Naive thymus-derived CD4-positive, alpha-beta T cell (primary cell): ENCODE measurements at regions not wholly inside any gene's neighbourhood (a gene's known extent, or its start where the extent isn't known, plus 50 kb on each side); places are given as distances from the start of the nearest gene placed in this dataset.
"Not testable (repeated sequence)": the region's sequence is repeated elsewhere in the genome, so short reads cannot be mapped to it uniquely, and the experiment has no call there.

Source experiments
- ATAC-seq: fragments of 150-1000 bp; cut with Tn5 transposase; 2 replicates; pipeline ENCODE4 v1.10.0; 2021; ENCODE audit warnings: mild to moderate bottlenecking, moderate library complexity
- CTCF ChIA-PET: fragments of 350-600 bp; sonication (Branson Sonifier 250); formaldehyde crosslinking; loops from one replicate; lab custom pipeline; 2021; ENCODE audit warnings: antibody characterized with exemption; lab: Charles Lee
- POLR2A ChIA-PET: fragments of 350-600 bp; sonication (Branson Sonifier 250); formaldehyde crosslinking; loops from one replicate; lab custom pipeline; 2021; ENCODE audit warnings: antibody characterized with exemption, inconsistent platforms; lab: Charles Lee
- DNase-seq, 9 donors: peaks; one replicate each; pipeline versions ENCODE4 v3.0.0 to v3.0.0-alpha.2; 2020 to 2022; ENCODE audit warnings: mixed read lengths in 1 of 9
- H3K27ac ChIP-seq: one replicate; pipeline ENCODE4 v1.7.0; 2013; ENCODE audit warnings: mild to moderate bottlenecking, low read depth, low read length, moderate library complexity
- H3K27me3 ChIP-seq, 2 donors: one replicate each; pipeline ENCODE4 v1.7.0; 2013; ENCODE audit warnings: low read length in 2 of 2, mild to moderate bottlenecking in 2 of 2, moderate library complexity in 2 of 2; ENCODE audit not compliant: control insufficient read depth in 2 of 2, insufficient read depth in 2 of 2
- H3K36me3 ChIP-seq, 3 experiments: 1 replicate in 2 of 3; 2 replicates in 1 of 3; pipeline ENCODE4 v1.7.0; 2013; ENCODE audit warnings: low read length in 3 of 3, mild to moderate bottlenecking in 3 of 3, moderate library complexity in 1 of 3; ENCODE audit not compliant: insufficient read depth in 3 of 3, control insufficient read depth in 2 of 3
- H3K4me1 ChIP-seq, 2 donors: one replicate each; pipeline ENCODE4 v1.7.0; 2013; ENCODE audit warnings: low read length in 2 of 2, mild to moderate bottlenecking in 2 of 2, moderate library complexity in 1 of 2; ENCODE audit not compliant: control insufficient read depth in 2 of 2, insufficient read depth in 2 of 2
- H3K4me3 ChIP-seq: 2 replicates; pipeline ENCODE4 v1.7.0; 2013; ENCODE audit warnings: mild to moderate bottlenecking, low read length
- H3K9me3 ChIP-seq, 3 experiments: 1 replicate in 2 of 3; 2 replicates in 1 of 3; pipeline ENCODE4 v1.7.0; 2013; ENCODE audit warnings: low read length in 3 of 3; ENCODE audit not compliant: control insufficient read depth in 2 of 3
- H3K27ac Mint-ChIP-seq, 9 donors: one replicate each; pipeline ENCODE4 v1.8.0; 2020 to 2022; ENCODE audit warnings: mixed read lengths in 9 of 9, mild to moderate bottlenecking in 8 of 9, moderate library complexity in 5 of 9, inconsistent platforms in 2 of 9
- H3K27me3 Mint-ChIP-seq, 5 donors: one replicate each; pipeline ENCODE4 v1.8.0; 2021 to 2022; ENCODE audit warnings: mixed read lengths in 5 of 5, mild to moderate bottlenecking in 1 of 5
- H3K36me3 Mint-ChIP-seq, 5 donors: one replicate each; pipeline ENCODE4 v1.8.0; 2020 to 2022; ENCODE audit warnings: mixed read lengths in 5 of 5, mild to moderate bottlenecking in 3 of 5, inconsistent platforms in 1 of 5
- H3K4me1 Mint-ChIP-seq, 7 donors: one replicate each; pipeline ENCODE4 v1.8.0; 2020 to 2022; ENCODE audit warnings: mixed read lengths in 7 of 7, mild to moderate bottlenecking in 3 of 7, inconsistent platforms in 1 of 7
- H3K4me3 Mint-ChIP-seq, 10 donors: one replicate each; pipeline ENCODE4 v1.8.0; 2020 to 2022; ENCODE audit warnings: mild to moderate bottlenecking in 10 of 10, mixed read lengths in 10 of 10, moderate library complexity in 6 of 10, inconsistent platforms in 2 of 10
- H3K9me3 Mint-ChIP-seq, 11 donors: one replicate each; pipeline ENCODE4 v1.8.0; 2020 to 2022; ENCODE audit warnings: mixed read lengths in 11 of 11, mild to moderate bottlenecking in 4 of 11, inconsistent platforms in 1 of 11, moderate library complexity in 1 of 11
- intact Hi-C, 2 donors: fragments of 100-400 bp; cut with micrococcal nuclease; formaldehyde crosslinking; loops; one replicate each; pipeline ENCODE4 v1.15.1; 2023

GRCh38 chr4:159420162-159421057 is 317.5 kb downstream of the RAPGEF2 start:
- ATAC-seq (no peak), DNase-seq (no peak)
- intact Hi-C loops, result no loop called here
- Mint-ChIP-seq H3K9me3 (peaks cover 0 to 5% (median 1%) of the 10 kb centered on the region in 11 donors), H3K36me3 (no peaks in the 10 kb centered on the region), H3K4me1 (no peaks in the 10 kb centered on the region), H3K4me3 (no peak overlapping the region), H3K27ac (no peak overlapping the region), H3K27me3 (peaks cover 0 to 2% (median 0%) of the 10 kb centered on the region in 5 donors)
- H3K4me3 ChIP-seq, result no peak overlapping the region
- H3K9me3 ChIP-seq, result no peaks in the 10 kb centered on the region
- ChIA-PET CTCF (no interaction called here), POLR2A (no interaction called here)
- H3K4me1 ChIP-seq, result no peaks in the 10 kb centered on the region
- H3K27ac ChIP-seq, result no peak overlapping the region
- H3K36me3 ChIP-seq, result no peaks in the 10 kb centered on the region
- H3K27me3 ChIP-seq, result no peaks in the 10 kb centered on the region

GRCh38 chr4:159421058-159421419 is 318.2 kb downstream of the RAPGEF2 start:
- H3K9me3 ChIP-seq, H3K4me3 ChIP-seq, H3K9me3 Mint-ChIP-seq, intact Hi-C loops, H3K27me3 ChIP-seq, H3K27me3 Mint-ChIP-seq, CTCF ChIA-PET, H3K4me3 Mint-ChIP-seq, H3K4me1 Mint-ChIP-seq, H3K36me3 ChIP-seq, POLR2A ChIA-PET, H3K36me3 Mint-ChIP-seq, DNase-seq, ATAC-seq, H3K27ac ChIP-seq, H3K27ac Mint-ChIP-seq, H3K4me1 ChIP-seq: not testable (repeated sequence)

- no peaks in the 10 kb centered on the region for H3K27me3 ChIP-seq
- DNase-seq (no peak), ATAC-seq (no peak)
- peaks cover 0 to 5% (median 1%) of the 10 kb centered on the region in 11 donors for H3K9me3 Mint-ChIP-seq
- POLR2A ChIA-PET, result no interaction called here
- intact Hi-C loops, result no loop called here
- no peaks in the 10 kb centered on the region for H3K36me3 Mint-ChIP-seq
- H3K27ac ChIP-seq, result no peak overlapping the region
- H3K4me1 ChIP-seq, result no peaks in the 10 kb centered on the region
- no peaks in the 10 kb centered on the region for H3K4me1 Mint-ChIP-seq
- no peak overlapping the region for H3K27ac Mint-ChIP-seq
- no peaks in the 10 kb centered on the region for H3K9me3 ChIP-seq
- H3K4me3 ChIP-seq, result no peak overlapping the region
- CTCF ChIA-PET, result no interaction called here
- H3K36me3 ChIP-seq, result no peaks in the 10 kb centered on the region
- no peak overlapping the region for H3K4me3 Mint-ChIP-seq
- peaks cover 0 to 2% (median 0%) of the 10 kb centered on the region in 5 donors for H3K27me3 Mint-ChIP-seq
These were observed 319.1 kb downstream of the RAPGEF2 start for GRCh38 chr4:159422019-159422418.

GRCh38 chr4:159422626-159423025 is 319.7 kb downstream of the RAPGEF2 start:
- ChIA-PET POLR2A (no interaction called here), CTCF (no interaction called here)
- DNase-seq (no peak), ATAC-seq (no peak)
- no peak overlapping the region for H3K4me3 Mint-ChIP-seq
- no peaks in the 10 kb centered on the region for H3K27me3 ChIP-seq
- intact Hi-C loops, result no loop called here
- H3K36me3 Mint-ChIP-seq, result no peaks in the 10 kb centered on the region
- no peaks in the 10 kb centered on the region for H3K36me3 ChIP-seq
- H3K4me1 Mint-ChIP-seq, result no peaks in the 10 kb centered on the region
- H3K4me3 ChIP-seq, result no peak overlapping the region
- peaks cover 0 to 5% (median 1%) of the 10 kb centered on the region in 11 donors for H3K9me3 Mint-ChIP-seq
- no peaks in the 10 kb centered on the region for H3K9me3 ChIP-seq
- no peak overlapping the region for H3K27ac Mint-ChIP-seq
- peaks cover 0 to 2% (median 0%) of the 10 kb centered on the region in 5 donors for H3K27me3 Mint-ChIP-seq
- H3K27ac ChIP-seq, result no peak overlapping the region
- H3K4me1 ChIP-seq, result no peaks in the 10 kb centered on the region

GRCh38 chr4:159425737-159426305 is 322.9 kb downstream of the RAPGEF2 start:
- intact Hi-C loops, result no loop called here
- Mint-ChIP-seq H3K27ac (no peak overlapping the region), H3K27me3 (peaks cover 0 to 4% (median 0%) of the 10 kb centered on the region in 5 donors), H3K4me1 (peaks cover 0 to 4% (median 0%) of the 10 kb centered on the region in 7 donors), H3K36me3 (no peaks in the 10 kb centered on the region), H3K4me3 (no peak overlapping the region), H3K9me3 (no peaks in the 10 kb centered on the region)
- Histone ChIP-seq H3K4me3 (no peak overlapping the region), H3K27me3 (no peaks in the 10 kb centered on the region), H3K27ac (no peak overlapping the region), H3K9me3 (no peaks in the 10 kb centered on the region), H3K4me1 (no peaks in the 10 kb centered on the region), H3K36me3 (no peaks in the 10 kb centered on the region)
- CTCF ChIA-PET, result no interaction called here
- POLR2A ChIA-PET, result no interaction called here
- DNase-seq (no peak), ATAC-seq (no peak)

- no peak for DNase-seq
- H3K4me1 ChIP-seq, result no peaks in the 10 kb centered on the region
- Mint-ChIP-seq H3K27ac (no peak overlapping the region), H3K4me3 (no peak overlapping the region), H3K27me3 (peaks cover 0 to 12% (median 6%) of the 10 kb centered on the region in 5 donors), H3K9me3 (peaks cover 0 to 3% (median 0%) of the 10 kb centered on the region in 11 donors), H3K4me1 (peaks cover 0 to 4% (median 0%) of the 10 kb centered on the region in 7 donors), H3K36me3 (no peaks in the 10 kb centered on the region)
- no peaks in the 10 kb centered on the region for H3K36me3 ChIP-seq
- CTCF ChIA-PET, result no interaction called here
- H3K4me3 ChIP-seq, result no peak overlapping the region
- intact Hi-C loops, result no loop called here
- POLR2A ChIA-PET, result no interaction called here
- no peaks in the 10 kb centered on the region for H3K9me3 ChIP-seq
- no peak overlapping the region for H3K27ac ChIP-seq
- no peak for ATAC-seq
- no peaks in the 10 kb centered on the region for H3K27me3 ChIP-seq
These were observed 325.4 kb downstream of the RAPGEF2 start for GRCh38 chr4:159428293-159428692.
